GM12878 (cell line): ENCODE measurements at regions not wholly inside any gene's neighbourhood (a gene's known extent, or its start where the extent isn't known, plus 50 kb on each side); places are given as distances from the start of the nearest gene placed in this dataset.

Source experiments
- ATAC-seq: fragments of 200-7000 bp; cut with Tn5 transposase; 3 replicates; pipeline ENCODE4 v1.9.1; 2020; ENCODE audit warnings: mild to moderate bottlenecking, moderate library complexity
- BruUV-seq: library from RNA; stranded (reverse); fragments of 400-500 nt; replicated peaks from 2 replicates; lab custom pipeline; 2021; lab: Mats Ljungman, UMichigan
- CTCF ChIA-PET: fragments of 300-600 bp; sonication (Branson Sonifier 250); formaldehyde crosslinking; extraction: SDS; loops from one replicate; lab custom pipeline; 2021; ENCODE audit warnings: inconsistent platforms; lab: Yijun Ruan, JAX
- POLR2A ChIA-PET: fragments of 350-600 bp; formaldehyde crosslinking; extraction: SDS; loops from one replicate; lab custom pipeline; 2021; ENCODE audit warnings: inconsistent platforms; lab: Charles Lee
- RAD21 ChIA-PET: fragments of 300-600 bp; sonication (Branson Sonifier 250); formaldehyde crosslinking; loops from one replicate; lab custom pipeline; 2023; ENCODE audit warnings: antibody characterized with exemption; ENCODE audit not compliant: unreplicated experiment; lab: Charles Lee
- SMC1A ChIA-PET: fragments of 300-600 bp; sonication (Branson Sonifier 250); formaldehyde crosslinking; loops from one replicate; lab custom pipeline; 2023; ENCODE audit not compliant: unreplicated experiment, uncharacterized antibody; lab: Charles Lee
- DNase-seq: peaks from one replicate; pipeline ENCODE4 v3.0.0-alpha.2; 2011; ENCODE audit warnings: low read depth, low spot score
- FAIRE-seq: peaks from 3 replicates; lab custom pipeline; 2011; peaks lifted over from hg19 to GRCh38; lab: Jason Lieb, UNC
- H2AFZ ChIP-seq: 2 replicates; pipeline ENCODE4 v1.6.0; 2011; ENCODE audit warnings: low read depth, low read length, control low read depth; ENCODE audit not compliant: control insufficient read depth
- H3K27ac ChIP-seq: 2 replicates; pipeline ENCODE4 v1.5.1; 2011; ENCODE audit warnings: control low read depth; ENCODE audit not compliant: control insufficient read depth, insufficient read depth
- H3K27me3 ChIP-seq, 2 experiments: replicated peaks in 1 of 2; 2 replicates each; pipeline versions ENCODE4 v1.6.0 to v1.6.1; 2011; ENCODE audit warnings: low read length in 1 of 2; ENCODE audit not compliant: control insufficient read depth in 2 of 2, insufficient read depth in 2 of 2
- H3K36me3 ChIP-seq, 2 experiments: 2 replicates each; pipeline ENCODE4 v1.5.1; 2011; ENCODE audit warnings: low read length in 1 of 2; ENCODE audit not compliant: control insufficient read depth in 2 of 2, insufficient read depth in 2 of 2
- H3K4me1 ChIP-seq: 2 replicates; pipeline ENCODE4 v1.6.1; 2011; ENCODE audit warnings: mild to moderate bottlenecking, low read length, moderate library complexity, mixed read lengths; ENCODE audit not compliant: control insufficient read depth, insufficient read depth
- H3K4me2 ChIP-seq: 2 replicates; pipeline ENCODE4 v1.6.0; 2011; ENCODE audit warnings: control low read depth; ENCODE audit not compliant: control insufficient read depth, insufficient read depth
- H3K4me3 ChIP-seq: fragments of 200-600 bp; sonication (generic); 2 replicates; pipeline ENCODE4 v1.5.1; 2016
- H3K79me2 ChIP-seq: 2 replicates; pipeline ENCODE4 v1.6.0; 2011; ENCODE audit warnings: low read length; ENCODE audit not compliant: control insufficient read depth, insufficient read depth
- H3K9ac ChIP-seq: 2 replicates; pipeline ENCODE4 v1.8.0; 2011; ENCODE audit warnings: low read length, control low read depth, mixed read lengths; ENCODE audit not compliant: control insufficient read depth, insufficient read depth
- H3K9me3 ChIP-seq: replicated peaks from 3 replicates; pipeline ENCODE4 v1.5.1; 2011; ENCODE audit warnings: mild to moderate bottlenecking, low read length; ENCODE audit not compliant: control insufficient read depth, insufficient read depth
- H4K20me1 ChIP-seq: 2 replicates; pipeline ENCODE4 v1.6.0; 2011; ENCODE audit not compliant: control insufficient read depth, insufficient read depth
- CBX3 ChIP-seq: fragments of 200-600 bp; sonication (generic); IDR thresholded peaks from 2 replicates; pipeline ENCODE4 v1.6.1; 2016; ENCODE audit warnings: low read depth, borderline replicate concordance
- CHD2 ChIP-seq: IDR thresholded peaks from 2 replicates; pipeline ENCODE4 v1.6.1; 2011; ENCODE audit warnings: low read depth, low read length, improper control_type of control experiment, borderline replicate concordance
- DPF2 ChIP-seq: fragments of 450-650 bp; IDR thresholded peaks from 2 replicates; pipeline ENCODE4 v1.6.1; 2017; ENCODE audit warnings: mild to moderate bottlenecking
- EP300 ChIP-seq, 2 experiments: fragments of 150-350 bp in 1 of 2; IDR thresholded peaks; 2 replicates each; pipeline ENCODE4 v1.6.1; 2011 to 2012; ENCODE audit warnings: low read depth in 2 of 2, low read length in 2 of 2, borderline replicate concordance in 1 of 2, improper control_type of control experiment in 1 of 2, inconsistent platforms in 1 of 2; ENCODE audit not compliant: control insufficient read depth in 1 of 2
- HDAC6 ChIP-seq: fragments of 200-600 bp; sonication (generic); IDR thresholded peaks from one replicate; pipeline ENCODE4 v1.8.0; 2017; ENCODE audit warnings: antibody characterized with exemption; ENCODE audit not compliant: unreplicated experiment
- NR2C2 ChIP-seq: IDR thresholded peaks from 2 replicates; pipeline ENCODE4 v1.6.1; 2011; ENCODE audit warnings: borderline replicate concordance, low read depth; ENCODE audit not compliant: control insufficient read depth, insufficient read length
- RB1 ChIP-seq: fragments of 450-650 bp; formaldehyde crosslinking; IDR thresholded peaks from 2 replicates; pipeline ENCODE4 v1.6.1; 2017; ENCODE audit warnings: mild to moderate bottlenecking, borderline replicate concordance
- SIN3A ChIP-seq: IDR thresholded peaks from 2 replicates; pipeline ENCODE4 v1.6.1; 2012; ENCODE audit warnings: low read depth, low read length, improper control_type of control experiment
- SRF ChIP-seq, 2 experiments: IDR thresholded peaks; 2 replicates each; pipeline ENCODE4 v1.6.1; 2011; ENCODE audit warnings: low read depth in 2 of 2, low read length in 2 of 2, mild to moderate bottlenecking in 1 of 2, moderate library complexity in 1 of 2
- STAT3 ChIP-seq: IDR thresholded peaks from 2 replicates; pipeline ENCODE4 v1.6.1; 2011; ENCODE audit warnings: low read depth, low read length, improper control_type of control experiment
- WGBS: methylation state at CpG from one replicate; pipeline ENCODE4 v1.1.6; 2016; ENCODE audit warnings: low lambda C conversion rate; ENCODE audit not compliant: insufficient replicate concordance, insufficient coverage; ENCODE audit errors: missing lambda C conversion rate; 5-methylcytosine and 5-hydroxymethylcytosine counted together
- in situ Hi-C: fragments of 300-500 bp; cut with MboI; formaldehyde crosslinking; loops from 9 replicates; pipeline ENCODE4 v1.14.3; 2018; ENCODE audit warnings: mixed read lengths
- intact Hi-C: fragments of 100-400 bp; cut with micrococcal nuclease; formaldehyde crosslinking; loops from one replicate; pipeline ENCODE4 v1.14.2; 2022; ENCODE audit not compliant: unreplicated experiment
- TF ChIP-seq, protein P1 (sequence below): fragments of 450-650 bp; IDR thresholded peaks from 2 replicates; pipeline ENCODE4 v1.6.1; 2017; ENCODE audit warnings: mild to moderate bottlenecking, moderate library complexity
- TF ChIP-seq, protein P2 (sequence below): IDR thresholded peaks from 2 replicates; pipeline ENCODE4 v1.6.1; 2011; ENCODE audit warnings: low read depth, mild to moderate bottlenecking, low read length, moderate library complexity, borderline replicate concordance; ENCODE audit errors: extremely low read depth

DNA sequence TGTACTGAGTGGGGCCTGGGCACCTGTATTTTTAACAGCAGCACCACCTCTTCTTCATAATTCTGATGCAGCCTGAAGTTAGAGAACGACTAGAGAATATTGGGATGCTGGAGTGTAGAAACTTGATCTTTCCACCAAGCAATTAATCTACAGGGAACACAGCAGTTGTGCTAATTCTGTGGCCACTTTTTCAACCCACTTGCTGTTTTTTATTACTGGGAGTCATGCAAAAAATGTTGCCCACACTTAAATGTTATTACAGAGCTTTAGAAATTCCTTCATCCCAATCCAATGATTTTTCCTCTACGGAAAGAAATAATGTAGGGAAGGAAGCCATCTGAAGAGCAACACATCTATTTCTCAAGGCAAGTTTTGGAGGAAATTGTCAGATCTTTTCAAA, 190.9 kb upstream of the TUT7 start:
- FAIRE-seq, result no peak
- H3K9me3 ChIP-seq, result no peaks in the 10 kb centered on the region
- no TSS peak for BruUV-seq
- TF ChIP-seq SRF (IDR thresholded peaks at IDR 0.05; ENCODE audit: low read depth in 2 of 2, low read length in 2 of 2), result no peak
- TF ChIP-seq STAT3, result no peak
- TF ChIP-seq EP300 (IDR thresholded peaks at IDR 0.05; ENCODE audit: borderline replicate concordance in 1 of 2, control insufficient read depth in 1 of 2, low read depth in 2 of 2, low read length in 2 of 2), result no peak
- TF ChIP-seq RB1, result no peak
- no peak for TF ChIP-seq CBX3
- no peak for TF ChIP-seq HDAC6
- TF ChIP-seq, protein P1, sequence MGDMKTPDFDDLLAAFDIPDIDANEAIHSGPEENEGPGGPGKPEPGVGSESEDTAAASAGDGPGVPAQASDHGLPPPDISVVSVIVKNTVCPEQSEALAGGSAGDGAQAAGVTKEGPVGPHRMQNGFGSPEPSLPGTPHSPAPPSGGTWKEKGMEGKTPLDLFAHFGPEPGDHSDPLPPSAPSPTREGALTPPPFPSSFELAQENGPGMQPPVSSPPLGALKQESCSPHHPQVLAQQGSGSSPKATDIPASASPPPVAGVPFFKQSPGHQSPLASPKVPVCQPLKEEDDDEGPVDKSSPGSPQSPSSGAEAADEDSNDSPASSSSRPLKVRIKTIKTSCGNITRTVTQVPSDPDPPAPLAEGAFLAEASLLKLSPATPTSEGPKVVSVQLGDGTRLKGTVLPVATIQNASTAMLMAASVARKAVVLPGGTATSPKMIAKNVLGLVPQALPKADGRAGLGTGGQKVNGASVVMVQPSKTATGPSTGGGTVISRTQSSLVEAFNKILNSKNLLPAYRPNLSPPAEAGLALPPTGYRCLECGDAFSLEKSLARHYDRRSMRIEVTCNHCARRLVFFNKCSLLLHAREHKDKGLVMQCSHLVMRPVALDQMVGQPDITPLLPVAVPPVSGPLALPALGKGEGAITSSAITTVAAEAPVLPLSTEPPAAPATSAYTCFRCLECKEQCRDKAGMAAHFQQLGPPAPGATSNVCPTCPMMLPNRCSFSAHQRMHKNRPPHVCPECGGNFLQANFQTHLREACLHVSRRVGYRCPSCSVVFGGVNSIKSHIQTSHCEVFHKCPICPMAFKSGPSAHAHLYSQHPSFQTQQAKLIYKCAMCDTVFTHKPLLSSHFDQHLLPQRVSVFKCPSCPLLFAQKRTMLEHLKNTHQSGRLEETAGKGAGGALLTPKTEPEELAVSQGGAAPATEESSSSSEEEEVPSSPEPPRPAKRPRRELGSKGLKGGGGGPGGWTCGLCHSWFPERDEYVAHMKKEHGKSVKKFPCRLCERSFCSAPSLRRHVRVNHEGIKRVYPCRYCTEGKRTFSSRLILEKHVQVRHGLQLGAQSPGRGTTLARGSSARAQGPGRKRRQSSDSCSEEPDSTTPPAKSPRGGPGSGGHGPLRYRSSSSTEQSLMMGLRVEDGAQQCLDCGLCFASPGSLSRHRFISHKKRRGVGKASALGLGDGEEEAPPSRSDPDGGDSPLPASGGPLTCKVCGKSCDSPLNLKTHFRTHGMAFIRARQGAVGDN, result no peak
- no peak for TF ChIP-seq CHD2
- no peak for TF ChIP-seq DPF2
- TF ChIP-seq, protein P2, sequence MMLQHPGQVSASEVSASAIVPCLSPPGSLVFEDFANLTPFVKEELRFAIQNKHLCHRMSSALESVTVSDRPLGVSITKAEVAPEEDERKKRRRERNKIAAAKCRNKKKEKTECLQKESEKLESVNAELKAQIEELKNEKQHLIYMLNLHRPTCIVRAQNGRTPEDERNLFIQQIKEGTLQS, result no peak
- no peak for TF ChIP-seq NR2C2
- TF ChIP-seq SIN3A, result no peak
- TF ChIP-seq, all 136 proteins: peak for 0
- no peaks in the 10 kb centered on the region for H3K36me3 ChIP-seq
- no peak overlapping the region for H3K27ac ChIP-seq
- no peak overlapping the region for H3K4me3 ChIP-seq
- ChIA-PET RAD21 (no interaction called here), CTCF (no interaction called here), SMC1A (no interaction called here), POLR2A (no interaction called here)
- H4K20me1 ChIP-seq, result no peaks in the 10 kb centered on the region
- no peaks in the 10 kb centered on the region for H3K79me2 ChIP-seq
- no peak overlapping the region for H2AFZ ChIP-seq
- ATAC-seq, result no peak
- in situ Hi-C loops (no loop called here), intact Hi-C loops (no loop called here)
- H3K9ac ChIP-seq, result no peak overlapping the region
- DNase-seq, result no peak
- H3K27me3 ChIP-seq, result no peaks in the 10 kb centered on the region
- H3K4me2 ChIP-seq, result no peak overlapping the region
- no peaks in the 10 kb centered on the region for H3K4me1 ChIP-seq
- WGBS, result 12% methylated on average over 2 of the region's 2 CpGs
